ENCODE measurements at regions not wholly inside any gene's neighbourhood (a gene's known extent, or its start where the extent isn't known, plus 50 kb on each side); places are given as distances from the start of the nearest gene placed in this dataset.

DNA sequence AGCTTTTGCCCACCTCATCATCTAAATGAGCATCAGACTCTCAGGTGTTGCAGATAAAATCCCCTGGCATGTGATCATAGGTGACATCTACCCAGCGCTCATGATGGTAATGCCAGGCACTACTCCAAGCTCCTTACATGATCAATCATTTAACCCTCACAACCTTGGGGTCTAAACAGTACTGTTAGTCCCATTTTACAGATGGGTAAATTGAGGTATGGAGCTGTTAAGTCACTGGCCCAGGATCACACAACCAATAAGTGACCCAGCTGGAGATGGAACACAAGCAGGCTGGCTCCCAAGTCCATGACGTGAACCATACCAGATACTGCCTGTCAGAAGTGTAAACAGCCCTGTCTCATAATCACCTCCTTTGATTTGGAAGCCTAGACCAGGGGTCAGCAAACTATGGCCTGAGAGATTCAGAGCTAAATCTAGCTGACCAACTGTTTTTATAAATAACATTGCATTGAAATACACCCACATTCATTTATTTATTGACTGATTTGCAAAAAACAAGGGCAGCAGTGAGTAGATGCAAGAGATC is 79.2 kb downstream of the UNC5CL start:
- Histone ChIP-seq H3K27me3 (ENCODE audit: control insufficient read depth in 5 of 5, insufficient read depth in 4 of 5, low read length in 5 of 5) (peaks cover 0 to 6% (median 0%) of the 10 kb centered on the region in 5 donors), H3K4me1 (ENCODE audit: control insufficient read depth in 5 of 5, insufficient read depth in 5 of 5, low read length in 5 of 5) (no peaks in the 10 kb centered on the region), H3K4me3 (ENCODE audit: low read depth in 1 of 5, low read length in 5 of 5) (no peak overlapping the region), H3K9me3 (ENCODE audit: control insufficient read depth in 5 of 5, low read length in 5 of 5) (no peaks in the 10 kb centered on the region), H3K27ac (ENCODE audit: low read depth, low read length) (no peak overlapping the region), H3K9ac (ENCODE audit: low read length in 5 of 5) (no peak overlapping the region), H3K36me3 (ENCODE audit: control insufficient read depth in 5 of 5, insufficient read depth in 5 of 5, low read length in 5 of 5) (no peaks in the 10 kb centered on the region)

DNA sequence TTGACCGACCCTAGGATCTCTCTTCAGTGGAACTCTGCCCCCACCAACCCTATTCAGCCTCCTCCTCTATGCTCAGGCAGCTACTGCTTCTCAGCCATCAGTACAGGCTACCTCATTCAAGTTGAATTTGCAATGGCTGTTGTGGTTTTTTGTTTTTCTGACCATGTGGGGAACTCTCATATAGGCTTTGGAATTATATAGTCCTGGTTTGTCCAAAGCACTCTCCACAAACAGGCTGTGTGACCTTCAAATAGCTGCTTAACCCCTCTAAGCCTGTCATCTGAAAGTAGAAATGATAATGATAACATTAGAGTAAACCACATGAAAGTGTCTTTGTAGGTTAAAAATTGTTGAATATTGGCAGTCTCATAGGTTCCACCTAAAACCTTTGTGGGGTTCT is 80.3 kb downstream of the UNC5CL start:
- Histone ChIP-seq H3K4me3 (ENCODE audit: low read depth in 1 of 5, low read length in 5 of 5) (no peak overlapping the region), H3K27me3 (ENCODE audit: control insufficient read depth in 5 of 5, insufficient read depth in 4 of 5, low read length in 5 of 5) (peaks cover 0 to 6% (median 0%) of the 10 kb centered on the region in 5 donors), H3K4me1 (ENCODE audit: control insufficient read depth in 5 of 5, insufficient read depth in 5 of 5, low read length in 5 of 5) (no peaks in the 10 kb centered on the region), H3K9me3 (ENCODE audit: control insufficient read depth in 5 of 5, low read length in 5 of 5) (no peaks in the 10 kb centered on the region), H3K27ac (ENCODE audit: low read depth, low read length) (no peak overlapping the region), H3K9ac (ENCODE audit: low read length in 5 of 5) (no peak overlapping the region), H3K36me3 (ENCODE audit: control insufficient read depth in 5 of 5, insufficient read depth in 5 of 5, low read length in 5 of 5) (no peaks in the 10 kb centered on the region)

DNA sequence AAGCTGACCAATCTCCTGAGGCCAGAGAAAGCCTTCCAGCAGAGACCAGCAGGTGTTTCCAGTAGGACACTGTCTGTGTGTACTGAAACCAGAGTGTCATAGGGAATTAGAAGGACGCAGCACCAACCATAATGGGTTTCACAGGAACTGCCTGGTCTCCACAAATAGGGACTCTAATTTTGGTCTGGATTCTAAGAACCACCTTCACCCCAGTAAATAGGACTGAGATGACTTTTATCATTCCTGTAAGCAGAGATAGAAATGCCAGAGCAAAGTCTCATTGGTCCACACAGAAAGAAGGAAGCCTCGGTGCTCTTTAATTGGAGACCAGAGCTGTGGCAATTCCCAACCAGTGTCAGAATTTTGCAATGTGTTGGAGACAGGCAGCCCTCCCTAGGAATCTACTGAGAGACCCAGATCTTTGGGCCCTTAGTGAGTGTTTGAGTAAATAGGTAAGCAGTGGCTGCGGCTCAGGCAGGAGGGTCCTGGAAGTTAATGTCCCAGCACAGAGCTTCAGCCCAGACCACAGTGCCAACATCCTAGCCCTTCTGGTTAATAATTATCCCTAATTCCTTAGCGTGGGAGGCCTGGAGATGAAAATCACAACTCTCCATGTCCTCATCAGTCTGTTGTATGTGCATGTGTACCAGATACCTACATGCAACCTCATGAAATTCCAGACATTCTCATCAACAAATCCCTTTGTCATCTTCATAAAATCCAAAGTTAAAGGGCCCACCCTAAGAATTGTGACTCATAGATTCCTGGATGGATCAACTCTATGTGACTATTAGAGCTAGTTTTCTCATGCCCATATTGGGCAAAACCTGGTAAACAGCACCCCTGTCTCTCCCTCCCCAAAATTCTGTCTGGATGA is 81.2 kb downstream of the UNC5CL start:
- Histone ChIP-seq H3K27ac (ENCODE audit: low read depth, low read length) (no peak overlapping the region), H3K27me3 (ENCODE audit: control insufficient read depth in 5 of 5, insufficient read depth in 4 of 5, low read length in 5 of 5) (peaks cover 0 to 6% (median 0%) of the 10 kb centered on the region in 5 donors), H3K4me1 (ENCODE audit: control insufficient read depth in 5 of 5, insufficient read depth in 5 of 5, low read length in 5 of 5) (no peaks in the 10 kb centered on the region), H3K9ac (ENCODE audit: low read length in 5 of 5) (no peak overlapping the region), H3K9me3 (ENCODE audit: control insufficient read depth in 5 of 5, low read length in 5 of 5) (no peaks in the 10 kb centered on the region), H3K4me3 (ENCODE audit: low read depth in 1 of 5, low read length in 5 of 5) (no peak overlapping the region), H3K36me3 (ENCODE audit: control insufficient read depth in 5 of 5, insufficient read depth in 5 of 5, low read length in 5 of 5) (no peaks in the 10 kb centered on the region)

DNA sequence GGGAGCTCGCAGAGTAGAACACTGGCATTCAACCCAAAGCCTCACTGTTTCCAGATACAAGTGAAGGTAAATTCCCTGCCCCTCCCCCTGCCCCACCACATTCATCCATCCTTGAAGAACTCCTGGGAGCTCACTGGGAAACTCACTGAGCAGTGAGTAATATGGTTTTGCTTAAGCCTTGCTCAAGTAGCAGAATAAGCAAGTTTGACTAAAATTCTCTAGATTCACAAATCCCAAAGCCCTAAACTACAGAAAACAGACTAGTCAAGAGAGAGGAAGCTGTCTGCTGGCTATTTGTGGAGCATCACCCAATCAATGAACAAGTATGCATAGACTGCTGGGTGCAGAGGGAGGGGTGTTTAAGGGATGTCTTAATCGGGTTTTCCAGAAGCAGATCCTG is 82.1 kb downstream of the UNC5CL start:
- peaks cover 0 to 6% (median 0%) of the 10 kb centered on the region in 5 donors for H3K27me3 ChIP-seq (ENCODE audit: control insufficient read depth in 5 of 5, insufficient read depth in 4 of 5, low read length in 5 of 5)
- H3K4me1 ChIP-seq (ENCODE audit: control insufficient read depth in 5 of 5, insufficient read depth in 5 of 5, low read length in 5 of 5): no peaks in the 10 kb centered on the region
- H3K4me3 ChIP-seq (ENCODE audit: low read depth in 1 of 5, low read length in 5 of 5): no peak overlapping the region
- no peaks in the 10 kb centered on the region for H3K36me3 ChIP-seq (ENCODE audit: control insufficient read depth in 5 of 5, insufficient read depth in 5 of 5, low read length in 5 of 5)
- H3K9ac ChIP-seq (ENCODE audit: low read length in 5 of 5): no peak overlapping the region
- peaks cover 0 to 4% (median 0%) of the 10 kb centered on the region in 5 donors for H3K9me3 ChIP-seq (ENCODE audit: control insufficient read depth in 5 of 5, low read length in 5 of 5)
- H3K27ac ChIP-seq (ENCODE audit: low read depth, low read length): no peak overlapping the region

DNA sequence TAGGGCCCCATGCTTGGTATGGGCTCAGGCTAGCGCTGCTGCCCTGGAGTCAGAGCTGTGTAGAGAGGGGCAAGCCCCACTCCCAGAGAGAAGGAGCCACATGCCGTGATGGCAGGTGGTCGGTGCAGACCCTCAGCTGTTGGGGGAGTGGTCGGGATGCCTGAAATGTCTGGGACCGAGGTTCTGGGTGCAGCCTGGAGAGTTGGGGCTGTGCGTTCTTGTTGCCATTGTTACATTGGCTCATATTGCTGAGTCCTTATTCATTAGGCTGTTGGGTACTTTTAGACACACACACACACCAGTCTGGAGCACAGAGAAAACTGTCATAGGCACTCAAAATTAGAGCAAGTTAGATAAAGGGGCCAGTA is 83.9 kb downstream of the UNC5CL start:
- Histone ChIP-seq H3K9me3 (ENCODE audit: control insufficient read depth in 5 of 5, low read length in 5 of 5) (peaks cover 0 to 4% (median 0%) of the 10 kb centered on the region in 5 donors), H3K27me3 (ENCODE audit: control insufficient read depth in 5 of 5, insufficient read depth in 4 of 5, low read length in 5 of 5) (peaks cover 0 to 6% (median 3%) of the 10 kb centered on the region in 5 donors), H3K36me3 (ENCODE audit: control insufficient read depth in 5 of 5, insufficient read depth in 5 of 5, low read length in 5 of 5) (no peaks in the 10 kb centered on the region), H3K27ac (ENCODE audit: low read depth, low read length) (no peak overlapping the region), H3K9ac (ENCODE audit: low read length in 5 of 5) (no peak overlapping the region), H3K4me3 (ENCODE audit: low read depth in 1 of 5, low read length in 5 of 5) (no peak overlapping the region), H3K4me1 (ENCODE audit: control insufficient read depth in 5 of 5, insufficient read depth in 5 of 5, low read length in 5 of 5) (no peaks in the 10 kb centered on the region)

DNA sequence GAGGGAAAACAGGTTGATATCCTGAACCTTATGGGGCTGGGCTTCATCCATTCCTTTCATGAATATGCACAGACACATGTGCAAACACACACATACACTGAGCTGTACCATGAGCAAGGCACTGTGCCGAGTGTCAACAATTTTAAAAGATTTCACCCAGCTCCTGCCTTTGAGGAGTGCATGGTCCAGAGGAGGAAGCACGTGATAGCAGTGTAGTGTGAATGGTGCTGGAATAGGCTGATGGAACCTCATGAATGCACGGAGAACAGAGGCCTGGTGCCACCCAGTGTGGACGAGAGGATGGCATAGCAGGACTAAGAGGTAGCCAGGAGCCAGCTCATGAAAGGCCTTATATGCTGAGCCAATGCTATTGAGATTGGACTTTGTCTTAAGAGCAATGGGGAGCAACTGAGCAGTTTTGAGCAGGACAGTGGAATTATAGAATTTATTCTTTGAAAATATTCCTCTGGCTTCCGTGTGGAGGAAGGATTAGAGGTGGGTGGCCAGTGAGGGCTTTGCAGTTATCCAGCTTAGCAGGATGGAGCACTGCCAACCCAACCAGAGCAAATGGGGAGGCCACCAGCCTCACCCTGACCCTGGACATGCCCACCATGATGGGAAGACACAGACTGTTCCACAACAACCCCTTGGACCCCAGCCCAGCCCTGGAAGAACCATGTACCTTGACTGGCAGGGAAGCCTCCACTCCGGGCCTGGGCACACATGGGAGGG is 84.4 kb downstream of the UNC5CL start:
- H3K9ac ChIP-seq (ENCODE audit: low read length in 5 of 5): no peak overlapping the region
- H3K4me1 ChIP-seq (ENCODE audit: control insufficient read depth in 5 of 5, insufficient read depth in 5 of 5, low read length in 5 of 5): no peaks in the 10 kb centered on the region
- H3K4me3 ChIP-seq (ENCODE audit: low read depth in 1 of 5, low read length in 5 of 5): no peak overlapping the region
- H3K9me3 ChIP-seq (ENCODE audit: control insufficient read depth in 5 of 5, low read length in 5 of 5): peaks cover 0 to 4% (median 0%) of the 10 kb centered on the region in 5 donors
- peaks cover 2 to 6% (median 4%) of the 10 kb centered on the region in 5 donors for H3K27me3 ChIP-seq (ENCODE audit: control insufficient read depth in 5 of 5, insufficient read depth in 4 of 5, low read length in 5 of 5)
- H3K27ac ChIP-seq (ENCODE audit: low read depth, low read length): no peak overlapping the region
- H3K36me3 ChIP-seq (ENCODE audit: control insufficient read depth in 5 of 5, insufficient read depth in 5 of 5, low read length in 5 of 5): no peaks in the 10 kb centered on the region

DNA sequence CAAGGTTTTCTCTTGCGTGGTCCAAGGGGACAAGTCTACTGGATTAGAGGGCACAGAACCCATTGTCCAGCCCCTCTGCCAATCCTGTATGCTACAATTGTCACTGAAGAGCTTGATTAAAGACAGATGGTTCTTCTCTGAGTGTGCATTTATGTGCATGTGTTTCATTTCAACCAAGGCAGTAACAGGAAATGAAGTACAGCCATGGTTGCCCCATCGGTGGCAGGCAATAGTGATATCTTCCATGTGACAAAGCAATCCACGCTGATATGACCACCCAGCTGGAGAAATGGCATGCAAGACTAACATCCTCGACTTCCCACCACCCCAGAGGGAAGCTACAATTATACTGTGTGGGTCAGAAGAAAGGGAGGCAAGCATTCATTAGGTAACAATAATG is 85.5 kb downstream of the UNC5CL start:
- Histone ChIP-seq H3K4me3 (ENCODE audit: low read depth in 1 of 5, low read length in 5 of 5) (no peak overlapping the region), H3K27ac (ENCODE audit: low read depth, low read length) (no peak overlapping the region), H3K9ac (ENCODE audit: low read length in 5 of 5) (no peak overlapping the region), H3K27me3 (ENCODE audit: control insufficient read depth in 5 of 5, insufficient read depth in 4 of 5, low read length in 5 of 5) (peaks cover 2 to 6% (median 4%) of the 10 kb centered on the region in 5 donors), H3K4me1 (ENCODE audit: control insufficient read depth in 5 of 5, insufficient read depth in 5 of 5, low read length in 5 of 5) (no peaks in the 10 kb centered on the region), H3K9me3 (ENCODE audit: control insufficient read depth in 5 of 5, low read length in 5 of 5) (peaks cover 0 to 4% (median 0%) of the 10 kb centered on the region in 5 donors), H3K36me3 (ENCODE audit: control insufficient read depth in 5 of 5, insufficient read depth in 5 of 5, low read length in 5 of 5) (no peaks in the 10 kb centered on the region)

DNA sequence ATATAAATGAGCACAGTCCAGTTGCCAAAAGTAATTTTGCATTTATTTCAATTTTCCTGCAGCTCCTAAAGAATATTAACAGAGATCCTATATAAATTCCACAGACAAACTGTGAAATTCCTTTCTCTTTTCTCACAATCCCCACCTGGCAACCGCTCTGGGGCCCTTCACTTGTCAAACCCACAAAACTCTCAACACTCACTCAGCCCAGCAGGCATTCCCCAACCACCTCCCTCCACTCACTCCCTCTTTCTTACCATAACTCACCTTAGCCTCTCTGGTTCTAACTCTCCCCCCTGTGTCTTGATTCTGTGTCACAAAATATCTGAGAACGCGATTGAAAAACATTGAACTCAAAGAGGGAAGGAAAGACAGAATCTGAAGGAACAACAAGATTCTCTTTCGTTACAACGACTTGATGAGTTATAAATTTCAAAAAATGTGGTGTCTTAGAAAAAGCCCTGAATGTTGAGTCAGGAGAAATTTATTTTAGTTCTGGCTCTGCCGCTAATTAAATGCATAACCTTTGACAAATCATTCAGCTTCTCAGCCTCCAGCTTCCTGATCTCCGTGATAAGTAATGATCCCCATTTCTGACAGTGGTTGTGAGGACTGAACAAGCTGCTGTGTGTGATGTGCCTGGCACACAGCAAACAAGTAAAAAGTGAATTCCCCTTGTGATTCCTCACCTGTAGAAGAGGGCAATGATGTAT is 87.9 kb downstream of the UNC5CL start:
- H3K27ac ChIP-seq (ENCODE audit: low read depth, low read length): no peak overlapping the region
- no peaks in the 10 kb centered on the region for H3K4me1 ChIP-seq (ENCODE audit: control insufficient read depth in 5 of 5, insufficient read depth in 5 of 5, low read length in 5 of 5)

DNA sequence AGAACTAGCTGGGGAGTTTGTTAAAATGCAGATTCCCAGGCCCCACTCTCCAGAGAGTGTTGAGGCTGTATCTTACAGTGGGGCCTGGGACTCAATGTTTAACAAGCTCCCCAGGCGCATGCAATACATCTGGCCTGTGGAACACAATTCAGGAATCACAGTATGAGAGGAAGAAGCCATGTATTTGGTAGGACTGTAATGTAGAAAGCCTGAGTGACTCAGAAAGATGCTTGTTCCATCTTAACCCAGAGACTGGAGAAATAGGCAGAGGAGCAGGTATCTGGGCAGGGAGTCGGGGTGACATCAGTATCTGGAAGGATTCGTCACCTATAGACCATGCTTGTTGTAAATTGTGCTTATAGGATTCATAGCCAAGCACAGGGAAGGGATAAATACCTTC is 90.5 kb downstream of the UNC5CL start:
- Histone ChIP-seq H3K4me3 (ENCODE audit: low read depth in 1 of 5, low read length in 5 of 5) (no peak overlapping the region), H3K9ac (ENCODE audit: low read length in 5 of 5) (no peak overlapping the region), H3K9me3 (ENCODE audit: control insufficient read depth in 5 of 5, low read length in 5 of 5) (peaks cover 0 to 4% (median 0%) of the 10 kb centered on the region in 5 donors), H3K27ac (ENCODE audit: low read depth, low read length) (no peak overlapping the region), H3K4me1 (ENCODE audit: control insufficient read depth in 5 of 5, insufficient read depth in 5 of 5, low read length in 5 of 5) (no peaks in the 10 kb centered on the region), H3K36me3 (ENCODE audit: control insufficient read depth in 5 of 5, insufficient read depth in 5 of 5, low read length in 5 of 5) (no peaks in the 10 kb centered on the region), H3K27me3 (ENCODE audit: control insufficient read depth in 5 of 5, insufficient read depth in 4 of 5, low read length in 5 of 5) (peaks cover 0 to 5% (median 2%) of the 10 kb centered on the region in 5 donors)

More for the DNA sequence above, 87.9 kb downstream of the UNC5CL start:
- H3K36me3 ChIP-seq (ENCODE audit: control insufficient read depth in 5 of 5, insufficient read depth in 5 of 5, low read length in 5 of 5): no peaks in the 10 kb centered on the region
- no peak overlapping the region for H3K9ac ChIP-seq (ENCODE audit: low read length in 5 of 5)
- peaks cover 0 to 4% (median 0%) of the 10 kb centered on the region in 5 donors for H3K9me3 ChIP-seq (ENCODE audit: control insufficient read depth in 5 of 5, low read length in 5 of 5)
- peaks cover 0 to 5% (median 2%) of the 10 kb centered on the region in 5 donors for H3K27me3 ChIP-seq (ENCODE audit: control insufficient read depth in 5 of 5, insufficient read depth in 4 of 5, low read length in 5 of 5)
- H3K4me3 ChIP-seq (ENCODE audit: low read depth in 1 of 5, low read length in 5 of 5): no peak overlapping the region
